Fibroblast of pulmonary artery (primary cell): ENCODE measurements at regions not wholly inside any gene's neighbourhood (a gene's known extent, or its start where the extent isn't known, plus 50 kb on each side); places are given as distances from the start of the nearest gene placed in this dataset.

Experiments used
- DNase-seq: peaks from one replicate; pipeline ENCODE4 v3.0.0-alpha.2; 2010; ENCODE audit warnings: low read depth
- H3K4me3 ChIP-seq: replicated peaks from 2 replicates; pipeline ENCODE4 v1.5.1; 2011; ENCODE audit warnings: low read depth, mild to moderate bottlenecking, control low read depth, low read length, moderate library complexity
- TF ChIP-seq, protein P1 (sequence below): IDR thresholded peaks from 2 replicates; pipeline ENCODE4 v1.5.1; 2011; ENCODE audit warnings: mild to moderate bottlenecking, control low read depth, low read length, inconsistent platforms; ENCODE audit errors: missing control alignments

DNA sequence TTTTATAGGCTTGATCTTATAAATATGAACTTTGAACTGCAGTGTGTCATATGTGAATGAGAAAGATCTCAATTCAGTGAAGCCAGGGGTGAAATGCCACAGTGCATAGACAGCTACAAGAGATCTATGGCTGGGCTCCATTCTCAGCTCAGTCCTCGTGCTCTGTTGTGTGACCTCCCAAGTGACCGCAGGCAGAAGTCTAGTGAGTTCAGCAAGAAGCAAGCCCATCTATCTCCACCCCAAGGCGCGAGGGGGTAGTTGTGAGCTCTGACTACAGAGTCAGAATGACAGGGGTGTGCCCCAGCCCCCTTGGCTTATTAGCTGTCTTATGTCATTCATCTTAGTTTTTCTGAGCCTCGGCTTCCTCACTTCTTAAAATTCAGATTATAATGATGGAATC is 378.3 kb downstream of the FBXW7 start:
- no peak for DNase-seq
- H3K4me3 ChIP-seq = no peak overlapping the region
- TF ChIP-seq, protein P1, sequence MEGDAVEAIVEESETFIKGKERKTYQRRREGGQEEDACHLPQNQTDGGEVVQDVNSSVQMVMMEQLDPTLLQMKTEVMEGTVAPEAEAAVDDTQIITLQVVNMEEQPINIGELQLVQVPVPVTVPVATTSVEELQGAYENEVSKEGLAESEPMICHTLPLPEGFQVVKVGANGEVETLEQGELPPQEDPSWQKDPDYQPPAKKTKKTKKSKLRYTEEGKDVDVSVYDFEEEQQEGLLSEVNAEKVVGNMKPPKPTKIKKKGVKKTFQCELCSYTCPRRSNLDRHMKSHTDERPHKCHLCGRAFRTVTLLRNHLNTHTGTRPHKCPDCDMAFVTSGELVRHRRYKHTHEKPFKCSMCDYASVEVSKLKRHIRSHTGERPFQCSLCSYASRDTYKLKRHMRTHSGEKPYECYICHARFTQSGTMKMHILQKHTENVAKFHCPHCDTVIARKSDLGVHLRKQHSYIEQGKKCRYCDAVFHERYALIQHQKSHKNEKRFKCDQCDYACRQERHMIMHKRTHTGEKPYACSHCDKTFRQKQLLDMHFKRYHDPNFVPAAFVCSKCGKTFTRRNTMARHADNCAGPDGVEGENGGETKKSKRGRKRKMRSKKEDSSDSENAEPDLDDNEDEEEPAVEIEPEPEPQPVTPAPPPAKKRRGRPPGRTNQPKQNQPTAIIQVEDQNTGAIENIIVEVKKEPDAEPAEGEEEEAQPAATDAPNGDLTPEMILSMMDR = no peak

DNA sequence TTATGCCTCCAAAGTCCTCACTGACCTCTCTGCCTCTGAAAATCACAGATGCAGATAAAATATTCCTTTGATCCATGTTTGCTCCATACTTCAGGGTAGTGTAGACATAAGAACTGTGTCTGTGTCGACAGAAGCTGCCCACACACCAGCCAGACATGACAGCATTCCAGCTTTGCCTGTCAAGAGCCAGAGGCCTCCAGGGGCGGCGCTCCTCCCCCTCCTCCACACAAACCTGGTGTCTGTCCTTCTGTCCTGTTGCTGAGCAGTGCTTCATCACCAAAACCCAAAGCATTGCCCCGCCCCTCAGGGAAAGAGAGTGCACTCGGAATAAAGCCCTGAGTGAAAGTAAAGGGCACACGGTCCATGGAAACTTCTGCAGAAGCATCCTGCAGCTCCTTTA is 379.4 kb downstream of the FBXW7 start:
- no peak overlapping the region for H3K4me3 ChIP-seq
- no peak for DNase-seq
- TF ChIP-seq, protein P1 = no peak

DNA sequence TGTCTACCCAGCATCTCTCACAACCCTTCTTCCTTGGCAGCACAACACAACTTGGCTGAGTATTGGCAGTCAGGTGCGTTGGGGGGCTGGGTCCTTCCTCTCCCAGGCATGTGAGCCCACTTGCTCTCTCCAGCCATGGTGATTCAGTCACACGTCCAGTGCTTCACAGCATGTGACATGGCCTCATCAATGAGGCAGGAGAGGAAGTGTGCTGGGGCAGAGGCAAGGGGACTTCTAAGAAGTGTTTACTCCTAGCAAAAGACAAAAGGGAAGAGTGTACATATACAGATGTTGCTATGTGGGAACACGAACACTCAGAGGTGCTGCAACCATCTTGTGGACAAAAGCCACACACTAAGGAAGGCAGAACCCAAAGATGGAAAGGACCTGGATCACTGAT is 380.8 kb downstream of the FBXW7 start:
- TF ChIP-seq, protein P1 = no peak
- no peak overlapping the region for H3K4me3 ChIP-seq
- DNase-seq = no peak

DNA sequence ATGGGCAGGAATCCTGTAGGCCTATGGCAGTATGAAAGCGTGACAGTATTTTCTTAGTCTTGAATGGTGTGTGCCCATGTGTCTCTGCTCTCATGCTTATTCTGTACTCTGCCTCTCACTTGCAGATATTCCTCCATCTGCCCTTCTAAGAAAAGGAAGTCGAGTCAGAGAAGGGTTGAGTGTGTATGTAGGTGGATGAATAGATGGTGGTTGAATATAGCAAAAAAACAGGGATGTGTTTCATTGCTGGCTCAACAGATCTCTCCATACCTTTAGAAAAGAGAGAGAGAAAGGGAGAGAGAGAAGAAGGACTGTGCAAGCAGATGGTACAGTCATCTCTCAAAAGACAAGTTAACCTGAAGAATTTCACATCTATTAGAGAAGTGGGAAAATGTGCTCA is 381.5 kb downstream of the FBXW7 start:
- no peak for DNase-seq
- TF ChIP-seq, protein P1 = no peak
- no peak overlapping the region for H3K4me3 ChIP-seq

DNA sequence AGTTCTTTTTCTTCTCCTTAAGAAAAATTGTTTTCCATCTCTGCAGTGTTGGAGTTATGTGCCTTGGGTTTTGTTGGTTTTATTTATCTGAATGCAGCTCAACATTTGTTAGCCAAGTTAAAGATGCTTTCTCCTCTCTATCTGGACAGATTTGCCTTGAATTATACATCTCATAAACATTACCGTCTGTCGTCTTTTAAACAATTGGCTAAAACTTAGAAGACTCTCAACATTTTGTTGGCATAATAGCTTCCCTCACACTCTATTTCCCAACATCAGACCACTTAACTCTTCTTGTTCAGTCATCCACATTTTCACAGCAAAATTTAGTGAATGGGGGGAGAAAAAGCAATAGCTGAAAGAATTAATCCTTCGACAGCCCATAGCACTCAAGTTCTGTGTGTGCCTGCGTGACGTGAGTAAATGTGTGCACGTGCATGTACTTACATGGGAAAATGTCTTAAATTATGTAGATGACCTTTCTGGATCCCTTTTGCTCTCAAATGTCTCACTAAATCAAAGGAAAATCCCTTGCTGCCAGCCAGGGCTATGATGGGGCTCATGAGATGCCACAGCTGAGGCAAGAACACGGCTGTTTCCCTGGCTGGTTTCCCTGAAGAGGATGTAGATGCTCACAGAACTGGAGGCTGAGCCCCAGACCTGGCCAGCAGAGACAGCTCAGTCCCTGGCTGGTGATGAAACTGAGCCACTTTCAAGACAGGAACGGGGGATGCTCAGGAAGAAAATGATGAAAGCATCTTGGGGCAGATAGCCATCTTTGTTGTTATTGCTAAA is 382.2 kb downstream of the FBXW7 start:
- no peak overlapping the region for H3K4me3 ChIP-seq
- no peak for DNase-seq
- TF ChIP-seq, protein P1 = no peak

DNA sequence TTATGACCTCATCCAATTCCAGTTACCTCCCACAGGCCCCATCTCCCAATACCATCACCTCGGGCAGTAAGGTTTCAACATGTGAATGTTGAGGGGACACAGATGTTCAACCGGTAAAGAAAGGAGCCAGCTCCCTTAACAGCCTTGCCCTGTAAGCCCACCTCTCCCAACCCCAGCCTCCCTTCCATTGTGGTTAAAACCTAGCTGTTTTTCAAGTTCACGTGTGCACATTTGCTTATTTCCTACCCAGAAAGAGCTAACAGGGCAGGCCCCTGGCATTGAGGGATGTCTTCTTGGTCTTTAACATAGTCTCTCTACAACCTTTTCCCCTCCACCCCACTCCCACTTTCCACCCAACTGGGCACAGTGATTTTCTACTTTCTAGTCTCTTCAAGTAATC is 385.7 kb downstream of the FBXW7 start:
- TF ChIP-seq, protein P1 = no peak
- H3K4me3 ChIP-seq = no peak overlapping the region
- DNase-seq = no peak

DNA sequence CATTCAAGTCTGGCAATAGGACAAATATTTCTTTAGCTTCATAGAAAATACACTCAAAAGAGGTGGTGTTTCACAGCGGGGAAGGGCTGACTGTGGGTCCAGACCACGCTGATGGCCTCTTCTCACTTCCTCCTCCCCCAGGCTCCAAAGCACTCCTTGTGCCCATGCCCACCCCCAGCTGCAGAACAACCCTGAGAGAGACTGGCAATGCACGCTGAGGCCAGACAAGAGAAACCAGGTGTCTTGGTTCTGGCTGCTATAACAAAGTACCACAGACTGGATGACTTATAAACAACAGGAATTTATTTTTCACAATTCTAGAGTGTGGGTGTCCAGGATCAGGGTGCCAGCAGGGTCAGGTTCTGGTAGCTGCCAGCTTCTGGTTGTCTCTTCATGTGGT is 386.1 kb downstream of the FBXW7 start:
- no peak overlapping the region for H3K4me3 ChIP-seq
- TF ChIP-seq, protein P1 = no peak
- DNase-seq = no peak
